ENCODE measurements at regions not wholly inside any gene's neighbourhood (a gene's known extent, or its start where the extent isn't known, plus 50 kb on each side); places are given as distances from the start of the nearest gene placed in this dataset.

DNA sequence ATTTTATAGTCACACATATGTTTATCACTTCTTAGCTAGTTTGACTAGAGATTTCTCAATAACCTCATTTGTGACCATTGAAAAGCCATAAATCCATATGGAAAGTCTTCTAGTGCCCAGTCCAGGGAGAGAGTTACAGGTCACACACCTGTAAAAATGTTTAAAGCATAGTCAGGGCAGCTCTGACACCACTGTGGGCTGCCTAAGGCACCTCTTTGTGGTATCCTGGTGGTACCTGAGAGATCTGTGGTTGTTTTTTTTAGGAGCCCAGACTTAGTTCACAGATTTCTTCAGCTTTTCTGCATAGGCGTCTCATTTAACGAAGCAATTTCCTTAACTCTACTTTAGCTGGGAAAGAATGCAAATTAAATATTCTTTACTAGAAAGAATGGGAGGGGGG lies 186.6 kb downstream of the CENPW start:
- TF ChIP-seq ZFP3 (tag by site-specific recombination; IDR thresholded peaks at IDR 0.05; ENCODE audit: low read depth) = no peak
- TF ChIP-seq, protein P1, sequence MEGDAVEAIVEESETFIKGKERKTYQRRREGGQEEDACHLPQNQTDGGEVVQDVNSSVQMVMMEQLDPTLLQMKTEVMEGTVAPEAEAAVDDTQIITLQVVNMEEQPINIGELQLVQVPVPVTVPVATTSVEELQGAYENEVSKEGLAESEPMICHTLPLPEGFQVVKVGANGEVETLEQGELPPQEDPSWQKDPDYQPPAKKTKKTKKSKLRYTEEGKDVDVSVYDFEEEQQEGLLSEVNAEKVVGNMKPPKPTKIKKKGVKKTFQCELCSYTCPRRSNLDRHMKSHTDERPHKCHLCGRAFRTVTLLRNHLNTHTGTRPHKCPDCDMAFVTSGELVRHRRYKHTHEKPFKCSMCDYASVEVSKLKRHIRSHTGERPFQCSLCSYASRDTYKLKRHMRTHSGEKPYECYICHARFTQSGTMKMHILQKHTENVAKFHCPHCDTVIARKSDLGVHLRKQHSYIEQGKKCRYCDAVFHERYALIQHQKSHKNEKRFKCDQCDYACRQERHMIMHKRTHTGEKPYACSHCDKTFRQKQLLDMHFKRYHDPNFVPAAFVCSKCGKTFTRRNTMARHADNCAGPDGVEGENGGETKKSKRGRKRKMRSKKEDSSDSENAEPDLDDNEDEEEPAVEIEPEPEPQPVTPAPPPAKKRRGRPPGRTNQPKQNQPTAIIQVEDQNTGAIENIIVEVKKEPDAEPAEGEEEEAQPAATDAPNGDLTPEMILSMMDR (tag by site-specific recombination; IDR thresholded peaks at IDR 0.05) = no peak
- TF ChIP-seq ZNF654 (tag by site-specific recombination; IDR thresholded peaks at IDR 0.05; ENCODE audit: low read depth) = no peak
- no peak for TF ChIP-seq ZNF302 (tag by site-specific recombination; IDR thresholded peaks at IDR 0.05; ENCODE audit: low read depth)
- TF ChIP-seq RBAK (tag by site-specific recombination; IDR thresholded peaks at IDR 0.05) = no peak
- TF ChIP-seq, protein P2, sequence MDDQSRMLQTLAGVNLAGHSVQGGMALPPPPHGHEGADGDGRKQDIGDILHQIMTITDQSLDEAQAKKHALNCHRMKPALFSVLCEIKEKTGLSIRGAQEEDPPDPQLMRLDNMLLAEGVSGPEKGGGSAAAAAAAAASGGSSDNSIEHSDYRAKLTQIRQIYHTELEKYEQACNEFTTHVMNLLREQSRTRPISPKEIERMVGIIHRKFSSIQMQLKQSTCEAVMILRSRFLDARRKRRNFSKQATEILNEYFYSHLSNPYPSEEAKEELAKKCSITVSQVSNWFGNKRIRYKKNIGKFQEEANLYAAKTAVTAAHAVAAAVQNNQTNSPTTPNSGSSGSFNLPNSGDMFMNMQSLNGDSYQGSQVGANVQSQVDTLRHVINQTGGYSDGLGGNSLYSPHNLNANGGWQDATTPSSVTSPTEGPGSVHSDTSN (CRISPR knock-in tag; IDR thresholded peaks at IDR 0.05) = no peak
- TF ChIP-seq ZNF10 (tag by site-specific recombination; IDR thresholded peaks at IDR 0.05) = no peak

Data from HEK293 (cell line).